ENCODE measurements at regions not wholly inside any gene's neighbourhood (a gene's known extent, or its start where the extent isn't known, plus 50 kb on each side); places are given as distances from the start of the nearest gene placed in this dataset.

DNA sequence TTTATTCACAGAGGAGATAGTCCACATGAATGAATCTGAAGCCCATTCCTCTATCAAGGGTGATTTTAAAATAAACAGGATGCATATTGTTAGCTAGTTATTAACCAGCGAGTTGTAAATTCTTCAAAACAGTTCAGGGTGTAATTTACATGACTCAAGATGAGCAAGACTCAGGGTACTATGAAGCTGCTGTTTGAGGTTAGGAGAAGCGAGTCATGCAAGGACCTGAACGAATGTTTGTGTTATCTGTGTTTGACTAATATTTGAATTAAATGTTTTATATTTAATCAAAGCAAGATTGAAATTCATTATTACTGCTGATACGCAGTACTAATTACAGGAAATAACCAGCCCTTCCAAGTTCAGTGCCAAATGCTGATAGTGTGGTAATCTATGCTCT, 191.1 kb downstream of the SAMD5 start:
- no peak overlapping the region for H3K9ac ChIP-seq (ENCODE audit: low read length)
- no peak overlapping the region for H3K27ac ChIP-seq (ENCODE audit: low read depth, low read length)
- no peaks in the 10 kb centered on the region for H3K79me1 ChIP-seq (ENCODE audit: low read length)
- H3K4me3 ChIP-seq (ENCODE audit: low read length), result no peak overlapping the region
- no peaks in the 10 kb centered on the region for H3K27me3 ChIP-seq (ENCODE audit: insufficient read depth, low read length, poor library complexity)
- no peak overlapping the region for H4K5ac ChIP-seq (ENCODE audit: low read length)
- H3K36me3 ChIP-seq (ENCODE audit: control insufficient read depth, insufficient read depth, low read length), result no peaks in the 10 kb centered on the region
- no peaks in the 10 kb centered on the region for H3K4me1 ChIP-seq (ENCODE audit: control insufficient read depth, low read depth, low read length)
- WGBS (ENCODE audit: extremely low coverage, insufficient coverage, low lambda C conversion rate), result no CpG with 5 or more reads among the region's 4 CpGs
- no peak overlapping the region for H3K23ac ChIP-seq (ENCODE audit: low read length)
- no peak overlapping the region for H3K56ac ChIP-seq (ENCODE audit: low read length)
- H2BK120ac ChIP-seq (ENCODE audit: low read depth, low read length), result no peak overlapping the region
- H3K18ac ChIP-seq (ENCODE audit: low read length), result no peak overlapping the region
- no peak overlapping the region for H3K4ac ChIP-seq (ENCODE audit: low read depth, low read length)
- no peak overlapping the region for H2AK5ac ChIP-seq (ENCODE audit: low read length)
- H3K4me2 ChIP-seq (ENCODE audit: low read length), result no peak overlapping the region
- H3K79me2 ChIP-seq (ENCODE audit: control insufficient read depth, insufficient read depth, low read length), result no peaks in the 10 kb centered on the region
- no peak overlapping the region for H2BK15ac ChIP-seq (replicated peaks; ENCODE audit: low read depth)
- DNase-seq, result no peak
- no peak overlapping the region for H4K8ac ChIP-seq (ENCODE audit: low read depth, low read length)
- H2BK5ac ChIP-seq (ENCODE audit: low read length), result no peak overlapping the region

DNA sequence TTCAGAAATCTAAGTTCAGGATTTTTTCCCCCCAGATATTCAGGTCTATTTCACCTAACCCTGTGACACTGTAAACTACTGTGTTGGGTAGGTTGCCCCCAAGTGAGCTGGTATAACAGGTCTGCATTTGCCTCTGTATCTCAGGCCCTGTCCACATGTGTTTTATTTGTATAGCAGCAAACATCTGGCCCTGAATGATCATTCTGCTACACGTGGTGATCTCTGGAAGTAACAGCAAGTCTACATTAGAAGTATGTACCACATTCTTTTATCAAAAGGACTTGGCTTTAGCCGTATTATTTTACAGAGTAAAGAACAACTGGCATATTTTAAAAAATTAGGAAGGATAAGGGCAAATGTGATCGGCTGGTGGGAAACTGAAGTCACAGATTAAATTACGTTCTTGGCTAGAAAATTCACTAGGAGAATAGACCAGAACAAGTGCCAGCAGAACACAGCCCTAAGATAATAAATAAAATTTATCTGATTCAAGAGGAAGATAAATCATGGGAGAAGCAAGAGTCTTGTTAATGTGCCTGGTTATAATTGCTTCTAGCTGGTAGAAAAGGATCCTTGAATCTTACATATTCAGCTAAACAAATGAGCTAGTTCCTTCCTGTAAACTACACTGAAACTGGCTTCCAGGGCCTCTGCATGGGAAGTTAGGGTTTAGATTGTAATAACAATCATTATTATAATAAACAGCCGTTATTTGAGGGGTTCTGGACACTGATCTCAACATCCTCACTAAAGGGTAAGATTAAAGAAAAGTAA, 192.1 kb downstream of the SAMD5 start:
- Histone ChIP-seq H3K4ac (ENCODE audit: low read depth, low read length) (no peak overlapping the region), H2AK5ac (ENCODE audit: low read length) (no peak overlapping the region), H2BK120ac (ENCODE audit: low read depth, low read length) (no peak overlapping the region), H3K9ac (ENCODE audit: low read length) (no peak overlapping the region), H2BK15ac (replicated peaks; ENCODE audit: low read depth) (no peak overlapping the region), H4K5ac (ENCODE audit: low read length) (no peak overlapping the region), H3K56ac (ENCODE audit: low read length) (no peak overlapping the region), H3K36me3 (ENCODE audit: control insufficient read depth, insufficient read depth, low read length) (no peaks in the 10 kb centered on the region), H3K79me1 (ENCODE audit: low read length) (no peaks in the 10 kb centered on the region), H3K4me2 (ENCODE audit: low read length) (no peak overlapping the region), H4K8ac (ENCODE audit: low read depth, low read length) (no peak overlapping the region), H3K4me1 (ENCODE audit: control insufficient read depth, low read depth, low read length) (no peaks in the 10 kb centered on the region), H2BK5ac (ENCODE audit: low read length) (no peak overlapping the region), H3K18ac (ENCODE audit: low read length) (no peak overlapping the region), H3K27me3 (ENCODE audit: insufficient read depth, low read length, poor library complexity) (no peaks in the 10 kb centered on the region), H3K23ac (ENCODE audit: low read length) (no peak overlapping the region), H3K27ac (ENCODE audit: low read depth, low read length) (no peak overlapping the region), H3K79me2 (ENCODE audit: control insufficient read depth, insufficient read depth, low read length) (no peaks in the 10 kb centered on the region), H3K4me3 (ENCODE audit: low read length) (no peak overlapping the region)
- DNase-seq, result no peak
- WGBS (ENCODE audit: extremely low coverage, insufficient coverage, low lambda C conversion rate), result no CpG with 5 or more reads among the region's 5 CpGs

- H3K18ac ChIP-seq (ENCODE audit: low read length), result no peak overlapping the region
- no peak overlapping the region for H3K4ac ChIP-seq (ENCODE audit: low read depth, low read length)
- H3K9ac ChIP-seq (ENCODE audit: low read length), result no peak overlapping the region
- no peaks in the 10 kb centered on the region for H3K27me3 ChIP-seq (ENCODE audit: insufficient read depth, low read length, poor library complexity)
- no peak overlapping the region for H2BK15ac ChIP-seq (replicated peaks; ENCODE audit: low read depth)
- H4K8ac ChIP-seq (ENCODE audit: low read depth, low read length), result no peak overlapping the region
- H3K23ac ChIP-seq (ENCODE audit: low read length), result no peak overlapping the region
- no peaks in the 10 kb centered on the region for H3K79me2 ChIP-seq (ENCODE audit: control insufficient read depth, insufficient read depth, low read length)
- H3K36me3 ChIP-seq (ENCODE audit: control insufficient read depth, insufficient read depth, low read length), result no peaks in the 10 kb centered on the region
- H3K4me2 ChIP-seq (ENCODE audit: low read length), result no peak overlapping the region
- no peak overlapping the region for H2AK5ac ChIP-seq (ENCODE audit: low read length)
- no peak overlapping the region for H3K4me3 ChIP-seq (ENCODE audit: low read length)
- no peak overlapping the region for H2BK5ac ChIP-seq (ENCODE audit: low read length)
- H4K5ac ChIP-seq (ENCODE audit: low read length), result no peak overlapping the region
- peak overlapping the region; percentile 14 for H2BK120ac ChIP-seq (ENCODE audit: low read depth, low read length)
- H3K27ac ChIP-seq (ENCODE audit: low read depth, low read length), result no peak overlapping the region
- no peak overlapping the region for H3K56ac ChIP-seq (ENCODE audit: low read length)
- no peaks in the 10 kb centered on the region for H3K4me1 ChIP-seq (ENCODE audit: control insufficient read depth, low read depth, low read length)
- WGBS (ENCODE audit: extremely low coverage, insufficient coverage, low lambda C conversion rate), result no CpG with 5 or more reads among the region's 5 CpGs
- peak; percentile 17 for DNase-seq
- no peaks in the 10 kb centered on the region for H3K79me1 ChIP-seq (ENCODE audit: low read length)
Observed at GRCh38 chr6:147704691-147705090, 196.2 kb downstream of the SAMD5 start.

- H4K5ac ChIP-seq (ENCODE audit: low read length), result no peak overlapping the region
- no peak overlapping the region for H3K4me3 ChIP-seq (ENCODE audit: low read length)
- no peaks in the 10 kb centered on the region for H3K36me3 ChIP-seq (ENCODE audit: control insufficient read depth, insufficient read depth, low read length)
- DNase-seq, result no peak
- H3K4ac ChIP-seq (ENCODE audit: low read depth, low read length), result no peak overlapping the region
- H4K8ac ChIP-seq (ENCODE audit: low read depth, low read length), result no peak overlapping the region
- H3K23ac ChIP-seq (ENCODE audit: low read length), result no peak overlapping the region
- H3K27me3 ChIP-seq (ENCODE audit: insufficient read depth, low read length, poor library complexity), result no peaks in the 10 kb centered on the region
- H3K9ac ChIP-seq (ENCODE audit: low read length), result no peak overlapping the region
- no peak overlapping the region for H2BK120ac ChIP-seq (ENCODE audit: low read depth, low read length)
- no peak overlapping the region for H3K56ac ChIP-seq (ENCODE audit: low read length)
- H3K27ac ChIP-seq (ENCODE audit: low read depth, low read length), result no peak overlapping the region
- peaks cover 3% of the 10 kb centered on the region for H3K4me1 ChIP-seq (ENCODE audit: control insufficient read depth, low read depth, low read length)
- no peak overlapping the region for H2AK5ac ChIP-seq (ENCODE audit: low read length)
- no peak overlapping the region for H2BK5ac ChIP-seq (ENCODE audit: low read length)
- H3K18ac ChIP-seq (ENCODE audit: low read length), result no peak overlapping the region
- no peak overlapping the region for H2BK15ac ChIP-seq (replicated peaks; ENCODE audit: low read depth)
- H3K4me2 ChIP-seq (ENCODE audit: low read length), result no peak overlapping the region
- no peaks in the 10 kb centered on the region for H3K79me2 ChIP-seq (ENCODE audit: control insufficient read depth, insufficient read depth, low read length)
- no peaks in the 10 kb centered on the region for H3K79me1 ChIP-seq (ENCODE audit: low read length)
Observed at GRCh38 chr6:147707524-147707923, 199.0 kb downstream of the SAMD5 start.

DNA sequence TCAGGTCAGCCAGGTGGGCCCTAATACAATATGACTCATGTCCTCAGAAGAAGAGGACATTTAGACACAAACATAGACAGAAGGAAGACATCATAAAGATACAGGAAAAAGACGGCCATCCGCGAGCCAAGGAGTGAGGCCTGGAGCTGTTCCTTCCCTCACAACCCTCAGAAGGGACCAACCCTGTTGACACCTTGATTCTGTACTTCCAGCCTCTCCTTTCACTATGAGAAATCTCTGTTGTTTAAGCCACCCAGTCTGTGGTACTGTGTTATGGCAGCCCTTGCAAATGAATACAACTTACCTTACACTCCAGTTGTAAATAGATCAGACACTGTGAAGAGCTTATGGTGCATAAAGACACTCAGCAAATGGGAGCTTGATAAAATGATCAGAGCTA, 199.7 kb downstream of the SAMD5 start:
- Histone ChIP-seq H3K23ac (ENCODE audit: low read length) (no peak overlapping the region), H3K27ac (ENCODE audit: low read depth, low read length) (no peak overlapping the region), H3K79me1 (ENCODE audit: low read length) (no peaks in the 10 kb centered on the region)

More for the DNA sequence above, 199.7 kb downstream of the SAMD5 start:
- no peak overlapping the region for H3K4ac ChIP-seq (ENCODE audit: low read depth, low read length)
- no peak overlapping the region for H2BK120ac ChIP-seq (ENCODE audit: low read depth, low read length)
- H3K18ac ChIP-seq (ENCODE audit: low read length), result no peak overlapping the region
- no peak overlapping the region for H3K4me2 ChIP-seq (ENCODE audit: low read length)
- H3K27me3 ChIP-seq (ENCODE audit: insufficient read depth, low read length, poor library complexity), result no peaks in the 10 kb centered on the region
- no peak overlapping the region for H3K4me3 ChIP-seq (ENCODE audit: low read length)
- peaks cover 3% of the 10 kb centered on the region for H3K4me1 ChIP-seq (ENCODE audit: control insufficient read depth, low read depth, low read length)
- no peak overlapping the region for H4K8ac ChIP-seq (ENCODE audit: low read depth, low read length)
- no CpG with 5 or more reads among the region's 3 CpGs for WGBS (ENCODE audit: extremely low coverage, insufficient coverage, low lambda C conversion rate)
- no peak overlapping the region for H4K5ac ChIP-seq (ENCODE audit: low read length)
- no peak overlapping the region for H2AK5ac ChIP-seq (ENCODE audit: low read length)
- no peak overlapping the region for H3K56ac ChIP-seq (ENCODE audit: low read length)
- H3K79me2 ChIP-seq (ENCODE audit: control insufficient read depth, insufficient read depth, low read length), result no peaks in the 10 kb centered on the region
- H3K36me3 ChIP-seq (ENCODE audit: control insufficient read depth, insufficient read depth, low read length), result no peaks in the 10 kb centered on the region
- no peak overlapping the region for H3K9ac ChIP-seq (ENCODE audit: low read length)
- no peak overlapping the region for H2BK15ac ChIP-seq (replicated peaks; ENCODE audit: low read depth)
- DNase-seq, result no peak
- H2BK5ac ChIP-seq (ENCODE audit: low read length), result no peak overlapping the region
